Activated CD4-positive, alpha-beta T cell treated with anti-CD3 and anti-CD28 coated beads for 48 hours (primary cell): ENCODE measurements at regions not wholly inside any gene's neighbourhood (a gene's known extent, or its start where the extent isn't known, plus 50 kb on each side); places are given as distances from the start of the nearest gene placed in this dataset.
"Not testable (repeated sequence)": the region's sequence is repeated elsewhere in the genome, so short reads cannot be mapped to it uniquely, and the experiment has no call there.

Experiments
- DNase-seq: peaks from one replicate; pipeline ENCODE4 v3.0.0-alpha.2; 2020

GRCh38 chrX:122092360-122092759 is 1045.0 kb downstream of the GLUD2 start:
- DNase-seq, result no peak

- no peak for DNase-seq
Observed at GRCh38 chrX:122092978-122093377, 1045.6 kb downstream of the GLUD2 start.

- no peak for DNase-seq
Observed at GRCh38 chrX:122094611-122095010, 1047.2 kb downstream of the GLUD2 start.

- no peak for DNase-seq
Observed at GRCh38 chrX:122113376-122113775, 1066.0 kb downstream of the GLUD2 start.

- no peak for DNase-seq
Observed at GRCh38 chrX:122113896-122114295, 1066.5 kb downstream of the GLUD2 start.

GRCh38 chrX:122115604-122116003 is 1068.2 kb downstream of the GLUD2 start:
- no peak for DNase-seq

- DNase-seq, result no peak
Observed at GRCh38 chrX:122119361-122119760, 1064.7 kb upstream of the GRIA3 start.

- no peak for DNase-seq
Observed at GRCh38 chrX:122122274-122122673, 1061.8 kb upstream of the GRIA3 start.

- DNase-seq, result no peak
Observed at GRCh38 chrX:122133478-122133877, 1050.6 kb upstream of the GRIA3 start.

- no peak for DNase-seq
Observed at GRCh38 chrX:122134291-122134690, 1049.8 kb upstream of the GRIA3 start.

GRCh38 chrX:122135070-122135469 is 1049.0 kb upstream of the GRIA3 start:
- no peak for DNase-seq

GRCh38 chrX:122140219-122140618 is 1043.9 kb upstream of the GRIA3 start:
- not testable (repeated sequence) for DNase-seq

GRCh38 chrX:122154019-122154418 is 1030.1 kb upstream of the GRIA3 start:
- no peak for DNase-seq

GRCh38 chrX:122168241-122168640 is 1015.8 kb upstream of the GRIA3 start:
- no peak for DNase-seq

GRCh38 chrX:122184791-122185190 is 999.3 kb upstream of the GRIA3 start:
- DNase-seq, result no peak

GRCh38 chrX:122187069-122187713 is 996.9 kb upstream of the GRIA3 start:
- DNase-seq, result no peak

GRCh38 chrX:122188751-122189150 is 995.3 kb upstream of the GRIA3 start:
- no peak for DNase-seq

GRCh38 chrX:122196343-122196742 is 987.7 kb upstream of the GRIA3 start:
- DNase-seq, result no peak

- DNase-seq, result no peak
Observed at GRCh38 chrX:122203399-122203798, 980.7 kb upstream of the GRIA3 start.

- DNase-seq, result no peak
Observed at GRCh38 chrX:122218666-122219065, 965.4 kb upstream of the GRIA3 start.

- no peak for DNase-seq
Observed at GRCh38 chrX:122219226-122219625, 964.9 kb upstream of the GRIA3 start.

GRCh38 chrX:122219735-122220134 is 964.3 kb upstream of the GRIA3 start:
- no peak for DNase-seq

GRCh38 chrX:122220644-122221373 is 963.3 kb upstream of the GRIA3 start:
- no peak for DNase-seq

GRCh38 chrX:122221810-122222209 is 962.3 kb upstream of the GRIA3 start:
- not testable (repeated sequence) for DNase-seq

- DNase-seq, result not testable (repeated sequence)
Observed at GRCh38 chrX:122224137-122224536, 959.9 kb upstream of the GRIA3 start.
